ENCODE measurements at regions not wholly inside any gene's neighbourhood (a gene's known extent, or its start where the extent isn't known, plus 50 kb on each side); places are given as distances from the start of the nearest gene placed in this dataset.

- TF ChIP-seq NFIC (IDR thresholded peaks at IDR 0.05): no peak
- TF ChIP-seq CREB1 (IDR thresholded peaks at IDR 0.05; ENCODE audit: low read depth): no peak
- no peak for TF ChIP-seq TAF1 (IDR thresholded peaks at IDR 0.05; ENCODE audit: low read depth)
- TF ChIP-seq EP300 (IDR thresholded peaks at IDR 0.05; ENCODE audit: borderline replicate concordance): no peak
- TF ChIP-seq YY1 (IDR thresholded peaks at IDR 0.05; ENCODE audit: low read depth): no peak
- no peak for TF ChIP-seq MAX (IDR thresholded peaks at IDR 0.05)
- no peak for TF ChIP-seq RAD21 (IDR thresholded peaks at IDR 0.05; ENCODE audit: low read depth)
- TF ChIP-seq FOXM1 (IDR thresholded peaks at IDR 0.05; ENCODE audit: borderline replicate concordance, low read depth): no peak
Observed at GRCh38 chr1:164360265-164360664, 198.7 kb upstream of the PBX1 start.
